Limb (tissue), 2 donors: ENCODE measurements at regions not wholly inside any gene's neighbourhood (a gene's known extent, or its start where the extent isn't known, plus 50 kb on each side); places are given as distances from the start of the nearest gene placed in this dataset.
A peak's percentile ranks its signal among the peaks of the same experiment; 100 is the strongest.

ENCODE experiments used
- DNase-seq, 2 donors: peaks; one replicate each; pipeline ENCODE4 v3.0.0-alpha.2; 2016; ENCODE audit errors: extremely low spot score in 2 of 2

DNA sequence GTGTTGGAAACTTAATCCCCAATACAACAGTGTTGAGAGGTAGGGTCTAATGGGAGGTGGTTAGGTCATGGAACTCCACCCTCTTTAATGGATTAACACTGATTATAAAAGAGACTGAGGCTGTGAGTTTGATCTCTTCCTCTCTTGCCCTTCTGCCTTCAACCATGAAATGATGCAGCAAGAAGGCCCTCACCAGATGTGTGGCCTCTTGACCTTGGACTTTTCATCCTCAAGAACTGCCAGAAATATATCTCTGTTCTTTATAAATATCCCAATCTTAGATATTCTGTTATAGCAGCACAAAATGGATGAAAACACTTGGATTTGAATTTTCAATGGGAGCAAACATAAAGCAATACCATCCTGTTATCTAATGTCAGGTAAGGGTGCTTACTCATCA, 67.6 kb downstream of the NMUR2 start:
- DNase-seq = no peak

- no peak for DNase-seq
These were observed 69.6 kb downstream of the NMUR2 start for GRCh38 chr5:152335461-152335860.

GRCh38 chr5:152332716-152333460, 72.2 kb downstream of the NMUR2 start:
- no peak for DNase-seq

DNA sequence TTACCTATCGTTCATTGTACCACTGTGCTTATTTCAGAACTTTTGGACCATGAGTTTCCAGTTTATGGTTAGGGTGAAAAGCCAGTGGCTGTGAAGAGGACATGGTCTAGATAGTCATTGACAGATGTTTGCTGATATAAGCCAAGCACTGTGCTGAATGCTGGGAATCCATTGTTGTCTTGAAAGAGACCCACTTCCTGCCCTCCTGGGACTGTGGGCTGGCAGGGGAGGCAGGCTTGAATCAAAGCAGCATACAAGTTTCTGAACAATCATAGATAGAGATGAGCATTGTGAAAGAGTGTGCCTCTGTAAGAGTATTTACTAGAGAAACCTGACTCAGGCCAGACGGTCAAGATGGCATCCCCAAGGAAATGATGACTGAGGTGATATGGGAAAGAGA, 73.4 kb downstream of the NMUR2 start:
- DNase-seq = no peak

GRCh38 chr5:152331006-152331405, 74.1 kb downstream of the NMUR2 start:
- no peak for DNase-seq

- no peak for DNase-seq
These were observed 75.3 kb downstream of the NMUR2 start for GRCh38 chr5:152329761-152330283.

DNA sequence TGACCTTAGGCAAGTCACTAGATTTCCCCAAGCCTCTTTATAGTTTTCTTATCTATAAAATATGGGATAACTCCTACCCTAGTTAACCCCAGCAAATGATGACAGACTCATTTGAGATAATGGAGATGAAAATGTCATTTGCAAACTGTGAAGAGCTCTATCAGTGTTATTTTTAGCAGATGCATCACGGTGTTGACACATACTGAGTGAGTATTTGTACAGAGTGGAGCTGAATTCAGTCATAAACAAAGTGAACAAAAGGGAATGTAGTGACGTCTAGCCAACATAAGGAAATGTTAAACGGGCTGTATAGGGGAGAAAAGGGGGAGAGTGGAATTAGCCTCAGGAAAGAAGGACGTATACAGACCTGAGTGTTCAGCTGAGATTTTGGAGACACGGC, 75.9 kb downstream of the NMUR2 start:
- no peak for DNase-seq

- DNase-seq = no peak
These were observed 89.1 kb downstream of the NMUR2 start for GRCh38 chr5:152315942-152316341.

- no peak for DNase-seq
These were observed 90.8 kb downstream of the NMUR2 start for GRCh38 chr5:152314196-152314829.

DNA sequence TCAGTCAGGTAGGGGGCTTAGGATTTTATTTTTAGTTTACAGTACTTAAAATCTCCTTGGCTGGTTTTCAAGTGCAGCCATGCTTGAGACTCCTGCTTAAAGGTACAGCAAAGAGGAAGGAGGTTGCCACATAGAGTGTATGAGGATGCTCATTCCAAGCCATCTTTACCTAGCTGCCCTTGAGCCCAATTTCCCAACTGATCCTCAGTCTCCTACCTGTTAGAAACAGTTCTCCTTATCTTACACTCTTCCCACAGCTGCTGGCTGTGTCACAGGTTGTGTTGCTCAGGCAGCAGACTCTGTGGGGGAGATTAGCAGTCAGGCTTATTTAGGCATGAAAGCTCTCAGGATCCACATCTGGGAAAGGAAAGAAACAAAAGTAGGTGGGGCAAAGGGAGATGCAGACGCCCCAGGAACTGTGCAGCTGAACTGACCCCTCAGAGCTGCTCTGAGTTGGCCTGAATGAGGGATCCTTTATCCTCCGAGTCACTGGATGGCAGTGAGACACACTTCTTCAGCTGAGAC, 95.1 kb downstream of the NMUR2 start:
- no peak for DNase-seq

GRCh38 chr5:152306386-152306785, 98.7 kb downstream of the NMUR2 start:
- no peak for DNase-seq

GRCh38 chr5:152305525-152305924, 99.6 kb downstream of the NMUR2 start:
- no peak for DNase-seq

DNA sequence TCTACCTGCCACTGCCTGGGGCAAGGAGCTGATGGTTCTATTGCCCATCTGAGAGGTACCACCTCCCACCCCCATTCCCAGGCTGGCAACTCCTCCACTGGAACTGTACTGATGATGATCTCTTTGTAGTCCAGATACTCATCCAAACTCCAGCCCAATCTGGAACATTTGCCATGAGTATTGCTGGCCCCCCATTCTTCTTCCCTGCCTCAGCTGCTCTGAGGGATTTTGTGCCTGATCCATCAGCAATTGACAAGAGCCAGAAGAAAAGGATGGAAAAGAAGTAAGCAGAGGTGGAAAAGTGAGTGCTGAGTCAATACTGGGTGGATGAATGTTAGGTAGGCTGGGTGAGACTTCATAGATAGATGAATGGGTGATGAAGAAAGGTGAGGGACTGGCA, 101.2 kb downstream of the NMUR2 start:
- DNase-seq = no peak

DNA sequence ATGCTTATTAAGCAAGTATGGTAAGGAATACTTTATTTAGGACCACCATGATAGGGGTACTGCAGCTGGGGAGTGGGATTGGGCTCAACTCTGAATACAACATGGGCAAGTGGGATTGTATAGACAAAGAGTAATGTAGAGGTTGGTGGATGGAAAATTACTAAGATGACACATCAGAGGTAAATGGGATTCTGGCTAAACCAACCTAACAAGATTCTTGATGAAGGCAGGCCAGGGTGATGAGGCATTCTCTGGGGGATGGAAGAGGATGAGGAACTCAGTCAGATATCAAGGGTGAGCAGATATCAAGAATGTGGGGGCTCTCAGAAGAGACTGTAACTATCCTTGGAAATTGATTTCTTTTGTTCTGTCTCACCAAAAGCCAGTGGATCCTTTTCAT, 107.2 kb downstream of the NMUR2 start:
- no peak for DNase-seq

DNA sequence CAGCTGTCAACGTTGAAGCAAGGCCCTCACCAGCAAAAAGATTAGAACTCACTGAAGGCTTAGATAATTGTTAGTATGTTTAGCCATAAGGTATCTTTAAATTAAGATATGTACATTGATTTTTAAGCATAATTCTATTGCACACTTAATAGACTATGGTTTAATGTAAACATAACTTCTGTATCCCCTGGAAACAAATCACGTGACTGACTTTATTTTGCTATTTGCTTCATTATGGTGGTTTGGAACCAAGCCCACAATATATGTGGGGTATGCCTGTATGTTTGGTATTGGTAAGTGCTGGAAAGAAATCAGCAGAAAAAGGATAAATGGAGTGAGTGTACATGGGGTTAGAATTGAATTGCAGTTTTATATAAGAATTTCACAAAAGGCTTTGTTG, 111.9 kb downstream of the NMUR2 start:
- no peak for DNase-seq

GRCh38 chr5:152290181-152290580, 114.9 kb downstream of the NMUR2 start:
- no peak for DNase-seq

DNA sequence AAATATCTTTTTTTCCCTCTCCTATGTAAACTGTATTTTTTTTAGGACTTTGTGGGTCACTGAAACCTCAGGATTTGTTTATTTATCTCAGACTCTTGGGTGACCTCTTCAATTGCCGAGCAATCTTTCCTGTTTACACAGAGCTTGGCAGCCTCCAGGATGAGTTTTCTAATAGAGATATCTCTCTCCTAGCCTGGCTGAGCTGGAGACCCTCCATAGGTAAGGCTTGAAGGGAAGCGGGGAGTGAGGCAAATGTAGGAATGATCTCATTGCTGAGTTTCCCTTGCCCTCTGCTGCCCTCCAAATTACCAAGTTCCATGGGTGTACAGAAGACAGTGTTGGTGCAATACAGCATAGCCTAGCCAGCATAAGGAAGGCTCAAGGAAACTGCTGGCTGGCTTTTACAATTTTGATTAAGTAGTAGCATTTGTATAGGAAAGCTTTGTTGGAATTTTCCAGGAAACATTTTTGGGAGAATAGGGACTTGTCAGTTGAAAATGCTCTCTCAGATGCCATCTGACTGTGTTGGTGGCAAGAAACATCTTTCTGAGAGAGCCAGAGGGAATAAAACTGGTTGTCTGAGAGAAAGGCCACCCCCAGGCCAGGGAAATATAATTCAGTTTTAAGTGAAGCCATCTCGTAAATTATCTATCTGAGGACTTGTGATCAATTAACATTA, 116.0 kb downstream of the NMUR2 start:
- no peak for DNase-seq

DNA sequence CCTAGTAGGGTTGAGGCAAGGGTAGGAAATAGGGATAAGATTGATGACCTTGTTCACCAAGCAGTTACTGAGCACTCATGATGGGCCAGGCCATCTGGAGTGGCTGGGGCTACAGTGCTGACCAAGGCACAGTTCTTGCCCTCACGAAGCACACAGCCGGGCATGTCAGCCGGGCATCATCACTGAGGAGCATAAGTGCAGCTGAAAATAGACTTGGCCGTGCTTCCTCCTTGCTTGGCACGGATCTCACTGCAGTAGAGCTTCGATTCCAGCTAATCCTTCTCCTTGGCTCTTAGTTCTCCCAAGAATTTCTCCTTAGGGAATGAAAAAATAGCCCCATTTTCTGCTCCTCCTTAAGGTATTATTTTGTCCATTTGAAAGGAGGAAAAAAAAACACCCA, 116.6 kb downstream of the NMUR2 start:
- DNase-seq = no peak

- no peak for DNase-seq
These were observed 119.3 kb downstream of the NMUR2 start for GRCh38 chr5:152285764-152286163.

- peak in 1 of 2 donors; percentile 10 for DNase-seq
These were observed 122.7 kb downstream of the NMUR2 start for GRCh38 chr5:152282331-152282730.

GRCh38 chr5:152277936-152278335, 127.1 kb downstream of the NMUR2 start:
- no peak for DNase-seq

DNA sequence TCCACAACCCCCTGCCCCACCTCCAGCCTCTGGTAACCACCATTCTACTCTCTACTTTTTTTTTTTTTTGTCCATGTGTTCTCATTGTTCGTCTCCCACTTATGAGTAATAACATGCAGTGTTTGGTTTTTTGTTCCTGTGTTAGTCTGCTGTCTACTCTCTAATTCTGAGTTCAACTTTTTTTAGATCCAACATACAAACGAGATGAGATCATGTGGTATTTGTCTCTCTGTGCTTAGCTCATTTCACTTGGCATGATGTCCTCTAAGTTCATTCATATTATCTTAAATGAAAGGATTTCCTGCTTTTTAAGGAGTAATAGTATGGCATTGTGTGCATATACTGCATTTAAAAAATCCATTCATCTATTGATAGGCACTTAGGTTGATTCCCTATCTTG, 130.9 kb downstream of the NMUR2 start:
- DNase-seq = no peak
